Natural killer cell treated with Interleukin-12 subunit alpha and Interleukin-12 subunit beta and Interleukin-15 and Interleukin-18, amount 100 ng/mL, for 72 hours (primary cell): ENCODE measurements at regions not wholly inside any gene's neighbourhood (a gene's known extent, or its start where the extent isn't known, plus 50 kb on each side); places are given as distances from the start of the nearest gene placed in this dataset.
A peak's percentile ranks its signal among the peaks of the same experiment; 100 is the strongest.

Source experiments
- ATAC-seq, 2 donors: fragments of 150-1000 bp; cut with Tn5 transposase in 1 of 2; sonication (Bioruptor Pico), chemical (Tn5 transposase) in 1 of 2; 2 replicates each; pipeline ENCODE4 v1.10.0; 2021
- DNase-seq: peaks from one replicate; pipeline ENCODE4 v3.0.0; 2022; ENCODE audit warnings: low spot score
- H3K27ac Mint-ChIP-seq, 2 donors: 1 replicate in 1 of 2; 2 replicates in 1 of 2; pipeline ENCODE4 v1.8.0; 2022; ENCODE audit warnings: mixed read lengths in 2 of 2, mild to moderate bottlenecking in 1 of 2, moderate library complexity in 1 of 2
- H3K27me3 Mint-ChIP-seq, 2 donors: 1 replicate in 1 of 2; 2 replicates in 1 of 2; pipeline ENCODE4 v1.8.0; 2022; ENCODE audit warnings: mixed read lengths in 2 of 2
- H3K36me3 Mint-ChIP-seq: one replicate; pipeline ENCODE4 v1.8.0; 2022; ENCODE audit warnings: mixed read lengths
- H3K4me1 Mint-ChIP-seq, 2 donors: 1 replicate in 1 of 2; 2 replicates in 1 of 2; pipeline ENCODE4 v1.8.0; 2022; ENCODE audit warnings: low read depth in 2 of 2, mixed read lengths in 2 of 2, mild to moderate bottlenecking in 1 of 2
- H3K4me3 Mint-ChIP-seq: one replicate; pipeline ENCODE4 v1.8.0; 2022; ENCODE audit warnings: mixed read lengths
- H3K9me3 Mint-ChIP-seq: 2 replicates; pipeline ENCODE4 v1.8.0; 2022; ENCODE audit warnings: mixed read lengths

- Mint-ChIP-seq H3K4me1 (no peaks in the 10 kb centered on the region), H3K27ac (no peak overlapping the region), H3K27me3 (peaks cover 21 to 25% of the 10 kb centered on the region in 2 donors), H3K4me3 (no peak overlapping the region), H3K36me3 (no peaks in the 10 kb centered on the region), H3K9me3 (no peaks in the 10 kb centered on the region)
- ATAC-seq (no peak), DNase-seq (no peak)
Measured at GRCh38 chr13:29713839-29714238, 118.4 kb upstream of the SLC7A1 start.

GRCh38 chr13:29711776-29712175, 116.3 kb upstream of the SLC7A1 start:
- no peak for ATAC-seq
- Mint-ChIP-seq H3K4me3 (no peak overlapping the region), H3K9me3 (no peaks in the 10 kb centered on the region), H3K27me3 (peaks cover 17 to 19% of the 10 kb centered on the region in 2 donors), H3K4me1 (peaks cover 0 to 4% of the 10 kb centered on the region in 2 donors), H3K27ac (no peak overlapping the region), H3K36me3 (no peaks in the 10 kb centered on the region)
- DNase-seq: no peak

GRCh38 chr13:29710511-29710910, 115.0 kb upstream of the SLC7A1 start:
- no peak overlapping the region for H3K27ac Mint-ChIP-seq
- ATAC-seq (no peak), DNase-seq (no peak)
- H3K9me3 Mint-ChIP-seq: no peaks in the 10 kb centered on the region
- peaks cover 0 to 4% of the 10 kb centered on the region in 2 donors for H3K4me1 Mint-ChIP-seq
- peaks cover 15 to 19% of the 10 kb centered on the region in 2 donors for H3K27me3 Mint-ChIP-seq
- H3K4me3 Mint-ChIP-seq: no peak overlapping the region
- H3K36me3 Mint-ChIP-seq: no peaks in the 10 kb centered on the region

GRCh38 chr13:29709407-29710069, 114.0 kb upstream of the SLC7A1 start:
- H3K4me1 Mint-ChIP-seq: peaks cover 0 to 4% of the 10 kb centered on the region in 2 donors
- no peaks in the 10 kb centered on the region for H3K36me3 Mint-ChIP-seq
- H3K27ac Mint-ChIP-seq: no peak overlapping the region
- no peak for DNase-seq
- H3K27me3 Mint-ChIP-seq: peaks cover 15 to 19% of the 10 kb centered on the region in 2 donors
- H3K9me3 Mint-ChIP-seq: no peaks in the 10 kb centered on the region
- no peak for ATAC-seq
- no peak overlapping the region for H3K4me3 Mint-ChIP-seq

- Mint-ChIP-seq H3K27me3 (peaks cover 22 to 27% of the 10 kb centered on the region in 2 donors), H3K4me3 (no peak overlapping the region), H3K4me1 (peaks cover 0 to 4% of the 10 kb centered on the region in 2 donors), H3K27ac (no peak overlapping the region), H3K36me3 (no peaks in the 10 kb centered on the region), H3K9me3 (no peaks in the 10 kb centered on the region)
- ATAC-seq (peak; percentile 61 to 65), DNase-seq (peak; percentile 65)
Measured at GRCh38 chr13:29707876-29708543, 112.5 kb upstream of the SLC7A1 start.

- Mint-ChIP-seq H3K4me3 (no peak overlapping the region), H3K27me3 (peaks cover 25 to 27% of the 10 kb centered on the region in 2 donors), H3K9me3 (no peaks in the 10 kb centered on the region), H3K36me3 (no peaks in the 10 kb centered on the region), H3K27ac (no peak overlapping the region), H3K4me1 (peaks cover 0 to 4% of the 10 kb centered on the region in 2 donors)
- ATAC-seq: no peak
- DNase-seq: no peak
Measured at GRCh38 chr13:29706923-29707322, 111.4 kb upstream of the SLC7A1 start.

- DNase-seq (no peak), ATAC-seq (no peak)
- Mint-ChIP-seq H3K36me3 (no peaks in the 10 kb centered on the region), H3K27me3 (peaks cover 16 to 26% of the 10 kb centered on the region in 2 donors), H3K9me3 (no peaks in the 10 kb centered on the region), H3K27ac (no peak overlapping the region), H3K4me1 (peaks cover 0 to 4% of the 10 kb centered on the region in 2 donors), H3K4me3 (no peak overlapping the region)
Measured at GRCh38 chr13:29704648-29705047, 109.2 kb upstream of the SLC7A1 start.

GRCh38 chr13:29703421-29703820, 107.9 kb upstream of the SLC7A1 start:
- H3K27me3 Mint-ChIP-seq: peaks cover 19 to 32% of the 10 kb centered on the region in 2 donors
- no peak for DNase-seq
- H3K27ac Mint-ChIP-seq: no peak overlapping the region
- no peaks in the 10 kb centered on the region for H3K36me3 Mint-ChIP-seq
- no peak for ATAC-seq
- no peak overlapping the region for H3K4me3 Mint-ChIP-seq
- no peaks in the 10 kb centered on the region for H3K9me3 Mint-ChIP-seq
- H3K4me1 Mint-ChIP-seq: peaks cover 0 to 4% of the 10 kb centered on the region in 2 donors

- H3K9me3 Mint-ChIP-seq: no peaks in the 10 kb centered on the region
- no peak for ATAC-seq
- H3K4me3 Mint-ChIP-seq: no peak overlapping the region
- H3K27me3 Mint-ChIP-seq: peaks cover 20 to 32% of the 10 kb centered on the region in 2 donors
- H3K27ac Mint-ChIP-seq: no peak overlapping the region
- H3K4me1 Mint-ChIP-seq: peaks cover 0 to 4% of the 10 kb centered on the region in 2 donors
- DNase-seq: no peak
- no peaks in the 10 kb centered on the region for H3K36me3 Mint-ChIP-seq
Measured at GRCh38 chr13:29702912-29703351, 107.4 kb upstream of the SLC7A1 start.

- no peak overlapping the region for H3K27ac Mint-ChIP-seq
- DNase-seq (no peak), ATAC-seq (no peak)
- no peaks in the 10 kb centered on the region for H3K36me3 Mint-ChIP-seq
- peaks cover 22 to 33% of the 10 kb centered on the region in 2 donors for H3K27me3 Mint-ChIP-seq
- H3K9me3 Mint-ChIP-seq: no peaks in the 10 kb centered on the region
- no peaks in the 10 kb centered on the region for H3K4me1 Mint-ChIP-seq
- H3K4me3 Mint-ChIP-seq: no peak overlapping the region
Measured at GRCh38 chr13:29698106-29698505, 102.6 kb upstream of the SLC7A1 start.

GRCh38 chr13:29696606-29697005, 101.1 kb upstream of the SLC7A1 start:
- Mint-ChIP-seq H3K4me1 (no peaks in the 10 kb centered on the region), H3K4me3 (no peak overlapping the region), H3K9me3 (no peaks in the 10 kb centered on the region), H3K27me3 (peaks cover 19 to 30% of the 10 kb centered on the region in 2 donors), H3K36me3 (no peaks in the 10 kb centered on the region), H3K27ac (no peak overlapping the region)
- no peak for DNase-seq
- no peak for ATAC-seq

- H3K4me1 Mint-ChIP-seq: no peaks in the 10 kb centered on the region
- H3K36me3 Mint-ChIP-seq: no peaks in the 10 kb centered on the region
- ATAC-seq: no peak
- H3K4me3 Mint-ChIP-seq: no peak overlapping the region
- H3K27ac Mint-ChIP-seq: no peak overlapping the region
- DNase-seq: no peak
- no peaks in the 10 kb centered on the region for H3K9me3 Mint-ChIP-seq
- peaks cover 23 to 30% of the 10 kb centered on the region in 2 donors for H3K27me3 Mint-ChIP-seq
Measured at GRCh38 chr13:29693275-29693945, 97.9 kb upstream of the SLC7A1 start.

GRCh38 chr13:29689548-29689947, 94.1 kb upstream of the SLC7A1 start:
- peaks cover 16 to 23% of the 10 kb centered on the region in 2 donors for H3K27me3 Mint-ChIP-seq
- no peak for ATAC-seq

GRCh38 chr13:29688193-29688592, 92.7 kb upstream of the SLC7A1 start:
- no peak overlapping the region for H3K4me3 Mint-ChIP-seq
- H3K4me1 Mint-ChIP-seq: no peaks in the 10 kb centered on the region
- no peak overlapping the region for H3K27ac Mint-ChIP-seq
- no peaks in the 10 kb centered on the region for H3K9me3 Mint-ChIP-seq
- ATAC-seq (no peak), DNase-seq (no peak)
- peaks cover 14 to 23% of the 10 kb centered on the region in 2 donors for H3K27me3 Mint-ChIP-seq
- H3K36me3 Mint-ChIP-seq: no peaks in the 10 kb centered on the region

More at GRCh38 chr13:29689548-29689947, 94.1 kb upstream of the SLC7A1 start:
- H3K36me3 Mint-ChIP-seq: no peaks in the 10 kb centered on the region
- H3K27ac Mint-ChIP-seq: no peak overlapping the region
- H3K4me1 Mint-ChIP-seq: no peaks in the 10 kb centered on the region
- no peak for DNase-seq
- no peaks in the 10 kb centered on the region for H3K9me3 Mint-ChIP-seq
- H3K4me3 Mint-ChIP-seq: no peak overlapping the region
